Nephron (organoid): ENCODE measurements at regions not wholly inside any gene's neighbourhood (a gene's known extent, or its start where the extent isn't known, plus 50 kb on each side); places are given as distances from the start of the nearest gene placed in this dataset.

Experiments
- H3K27ac Mint-ChIP-seq, 3 experiments: 2 replicates each; pipeline ENCODE4 v1.8.0; 2020; ENCODE audit warnings: mixed read lengths in 3 of 3, mild to moderate bottlenecking in 2 of 3, moderate library complexity in 1 of 3
- H3K27me3 Mint-ChIP-seq: 2 replicates; pipeline ENCODE4 v1.8.0; 2021; ENCODE audit warnings: low read depth, mild to moderate bottlenecking, moderate library complexity, mixed read lengths
- H3K36me3 Mint-ChIP-seq: 2 replicates; pipeline ENCODE4 v1.8.0; 2020; ENCODE audit warnings: low read depth, mixed read lengths
- H3K4me1 Mint-ChIP-seq: 2 replicates; pipeline ENCODE4 v1.8.0; 2020; ENCODE audit warnings: mixed read lengths
- H3K4me3 Mint-ChIP-seq, 3 experiments: 2 replicates each; pipeline ENCODE4 v1.8.0; 2020; ENCODE audit warnings: mild to moderate bottlenecking in 3 of 3, mixed read lengths in 3 of 3, moderate library complexity in 2 of 3
- H3K9me3 Mint-ChIP-seq: 2 replicates; pipeline ENCODE4 v1.8.0; 2020; ENCODE audit warnings: mixed read lengths
- TF ChIP-seq, protein P1 (sequence below), 3 experiments: fragments of 200-600 bp; sonication (generic); IDR thresholded peaks; one replicate each; pipeline ENCODE4 v1.5.0; 2021; ENCODE audit warnings: antibody characterized with exemption in 3 of 3; ENCODE audit not compliant: unreplicated experiment in 3 of 3

DNA sequence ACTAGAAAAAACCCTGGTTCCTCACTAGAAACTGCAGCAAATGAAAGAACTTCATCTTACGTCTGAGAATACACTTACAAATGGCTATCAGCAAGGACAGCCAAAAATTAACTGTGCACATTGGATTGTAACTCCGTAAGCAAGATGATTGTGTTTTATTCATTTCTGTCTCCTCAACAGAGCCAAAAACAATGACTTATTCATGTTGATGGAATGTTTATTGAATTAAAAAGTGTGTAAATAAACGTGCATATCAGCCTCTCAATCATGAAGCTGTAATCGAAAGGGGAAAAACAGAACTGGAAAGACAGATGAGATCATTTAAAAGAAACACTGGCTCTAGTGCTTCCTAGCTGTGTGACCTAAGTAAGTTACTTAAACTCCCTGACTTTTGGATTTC, 307.5 kb upstream of the ZC3H12C start:
- TF ChIP-seq, protein P1, sequence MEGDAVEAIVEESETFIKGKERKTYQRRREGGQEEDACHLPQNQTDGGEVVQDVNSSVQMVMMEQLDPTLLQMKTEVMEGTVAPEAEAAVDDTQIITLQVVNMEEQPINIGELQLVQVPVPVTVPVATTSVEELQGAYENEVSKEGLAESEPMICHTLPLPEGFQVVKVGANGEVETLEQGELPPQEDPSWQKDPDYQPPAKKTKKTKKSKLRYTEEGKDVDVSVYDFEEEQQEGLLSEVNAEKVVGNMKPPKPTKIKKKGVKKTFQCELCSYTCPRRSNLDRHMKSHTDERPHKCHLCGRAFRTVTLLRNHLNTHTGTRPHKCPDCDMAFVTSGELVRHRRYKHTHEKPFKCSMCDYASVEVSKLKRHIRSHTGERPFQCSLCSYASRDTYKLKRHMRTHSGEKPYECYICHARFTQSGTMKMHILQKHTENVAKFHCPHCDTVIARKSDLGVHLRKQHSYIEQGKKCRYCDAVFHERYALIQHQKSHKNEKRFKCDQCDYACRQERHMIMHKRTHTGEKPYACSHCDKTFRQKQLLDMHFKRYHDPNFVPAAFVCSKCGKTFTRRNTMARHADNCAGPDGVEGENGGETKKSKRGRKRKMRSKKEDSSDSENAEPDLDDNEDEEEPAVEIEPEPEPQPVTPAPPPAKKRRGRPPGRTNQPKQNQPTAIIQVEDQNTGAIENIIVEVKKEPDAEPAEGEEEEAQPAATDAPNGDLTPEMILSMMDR (IDR thresholded peaks at IDR 0.05; ENCODE audit: unreplicated experiment in 3 of 3) = no peak
- H3K4me1 Mint-ChIP-seq = no peaks in the 10 kb centered on the region
- no peaks in the 10 kb centered on the region for H3K27me3 Mint-ChIP-seq
- H3K9me3 Mint-ChIP-seq = no peaks in the 10 kb centered on the region
- no peaks in the 10 kb centered on the region for H3K36me3 Mint-ChIP-seq
- no peak overlapping the region for H3K27ac Mint-ChIP-seq
- H3K4me3 Mint-ChIP-seq = no peak overlapping the region

DNA sequence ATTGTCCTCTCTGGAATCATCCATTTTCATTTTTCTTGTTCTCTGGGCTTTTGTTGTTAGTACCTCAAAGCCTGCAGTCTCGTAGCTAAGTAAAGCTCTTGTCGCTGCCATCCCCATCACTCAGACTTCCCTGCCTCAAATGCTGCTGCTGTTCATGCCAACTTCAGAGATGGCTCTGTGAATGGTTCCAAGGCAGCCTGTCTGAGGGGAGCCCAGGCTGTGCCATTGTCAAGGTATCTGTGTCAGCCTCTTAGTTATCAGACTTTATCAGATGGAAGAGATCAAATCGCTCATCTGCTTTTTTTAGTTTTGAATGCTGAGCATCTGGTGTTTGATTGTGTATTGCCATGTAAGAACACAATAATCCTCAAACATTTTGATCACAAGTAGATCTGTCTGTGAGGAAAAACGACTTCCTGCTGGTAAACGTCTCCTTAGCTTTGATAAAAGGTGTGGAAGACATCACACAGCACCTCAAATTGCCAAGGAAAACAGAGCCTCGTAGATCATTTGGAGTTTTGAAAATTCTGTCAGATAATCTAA, 304.2 kb upstream of the ZC3H12C start:
- H3K4me3 Mint-ChIP-seq = no peak overlapping the region

DNA sequence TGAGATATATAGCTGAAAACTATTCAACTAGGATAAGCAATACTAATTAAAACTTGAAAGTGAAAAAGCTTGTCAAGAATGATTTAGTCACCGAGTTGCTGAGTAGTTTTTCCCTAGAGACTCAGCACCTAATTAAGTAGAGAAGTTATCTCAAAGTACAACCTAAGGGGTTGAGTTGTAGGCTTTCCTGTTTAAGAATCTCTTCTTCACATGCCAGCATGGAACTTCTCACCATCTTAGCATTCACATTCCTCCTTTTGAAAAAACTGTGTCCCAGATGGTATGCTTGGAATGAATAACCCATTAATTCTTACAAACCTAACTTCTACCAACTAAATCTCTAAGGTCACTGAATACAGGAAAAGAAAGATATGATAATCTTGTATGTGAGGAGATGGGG, 303.3 kb upstream of the ZC3H12C start:
- no peaks in the 10 kb centered on the region for H3K4me1 Mint-ChIP-seq
- no peaks in the 10 kb centered on the region for H3K36me3 Mint-ChIP-seq
- TF ChIP-seq, protein P1 (IDR thresholded peaks at IDR 0.05; ENCODE audit: unreplicated experiment in 3 of 3) = no peak
- no peak overlapping the region for H3K27ac Mint-ChIP-seq
- H3K27me3 Mint-ChIP-seq = no peaks in the 10 kb centered on the region
- H3K9me3 Mint-ChIP-seq = peaks cover 3% of the 10 kb centered on the region
- no peak overlapping the region for H3K4me3 Mint-ChIP-seq

More for the DNA sequence above, 304.2 kb upstream of the ZC3H12C start:
- Mint-ChIP-seq H3K4me1 (no peaks in the 10 kb centered on the region), H3K27ac (no peak overlapping the region), H3K9me3 (no peaks in the 10 kb centered on the region), H3K36me3 (no peaks in the 10 kb centered on the region), H3K27me3 (no peaks in the 10 kb centered on the region)
- TF ChIP-seq, protein P1 (IDR thresholded peaks at IDR 0.05; ENCODE audit: unreplicated experiment in 3 of 3) = no peak

DNA sequence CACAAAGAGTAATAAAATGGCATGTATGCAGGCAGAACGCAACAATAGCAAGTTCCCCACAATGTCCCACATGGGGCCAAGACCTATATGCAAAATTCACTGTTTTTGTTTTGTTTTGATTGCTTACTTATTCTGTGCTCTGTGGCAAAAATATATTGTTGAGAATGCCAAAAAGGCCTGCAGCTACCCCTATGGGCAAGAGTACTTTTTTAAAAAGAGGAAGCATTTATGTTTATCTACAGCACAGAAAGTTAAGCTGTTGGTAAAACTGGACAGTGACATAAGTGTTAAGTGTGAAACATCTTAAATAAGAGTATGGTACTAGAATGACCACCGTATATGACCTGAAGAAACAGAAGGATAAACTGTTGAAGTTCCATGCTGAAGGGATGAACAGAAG, 301.9 kb upstream of the ZC3H12C start:
- no peaks in the 10 kb centered on the region for H3K36me3 Mint-ChIP-seq
- H3K27ac Mint-ChIP-seq = no peak overlapping the region

DNA sequence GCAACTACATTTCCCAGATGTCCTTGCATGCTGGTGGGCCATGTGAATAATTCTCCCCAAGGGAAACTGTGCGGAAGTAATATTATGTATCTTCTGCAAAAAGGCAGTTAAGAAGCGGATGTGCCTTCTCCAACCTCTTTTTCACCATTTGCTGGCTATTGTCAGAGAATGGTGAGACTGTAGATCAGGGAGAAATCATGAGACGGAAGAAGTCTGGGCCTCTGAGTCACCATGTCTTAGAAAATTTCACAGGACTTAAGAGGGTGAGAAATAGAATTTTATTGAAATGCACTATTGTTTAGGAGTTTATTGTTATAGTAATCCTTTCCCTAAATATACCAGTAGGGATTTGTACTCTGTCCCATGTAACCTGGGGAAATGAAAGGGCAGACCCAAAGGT, 298.7 kb upstream of the ZC3H12C start:
- no peaks in the 10 kb centered on the region for H3K27me3 Mint-ChIP-seq
- no peaks in the 10 kb centered on the region for H3K4me1 Mint-ChIP-seq
- H3K27ac Mint-ChIP-seq = peak overlapping the region in 1 of 3 experiments; percentile 18
- TF ChIP-seq, protein P1 (IDR thresholded peaks at IDR 0.05; ENCODE audit: unreplicated experiment in 3 of 3) = no peak
- peaks cover 9% of the 10 kb centered on the region for H3K9me3 Mint-ChIP-seq
- H3K36me3 Mint-ChIP-seq = no peaks in the 10 kb centered on the region
- no peak overlapping the region for H3K4me3 Mint-ChIP-seq

More for the DNA sequence above, 301.9 kb upstream of the ZC3H12C start:
- TF ChIP-seq, protein P1 (IDR thresholded peaks at IDR 0.05; ENCODE audit: unreplicated experiment in 3 of 3) = no peak
- Mint-ChIP-seq H3K27me3 (no peaks in the 10 kb centered on the region), H3K4me3 (no peak overlapping the region), H3K9me3 (peaks cover 7% of the 10 kb centered on the region), H3K4me1 (no peaks in the 10 kb centered on the region)

DNA sequence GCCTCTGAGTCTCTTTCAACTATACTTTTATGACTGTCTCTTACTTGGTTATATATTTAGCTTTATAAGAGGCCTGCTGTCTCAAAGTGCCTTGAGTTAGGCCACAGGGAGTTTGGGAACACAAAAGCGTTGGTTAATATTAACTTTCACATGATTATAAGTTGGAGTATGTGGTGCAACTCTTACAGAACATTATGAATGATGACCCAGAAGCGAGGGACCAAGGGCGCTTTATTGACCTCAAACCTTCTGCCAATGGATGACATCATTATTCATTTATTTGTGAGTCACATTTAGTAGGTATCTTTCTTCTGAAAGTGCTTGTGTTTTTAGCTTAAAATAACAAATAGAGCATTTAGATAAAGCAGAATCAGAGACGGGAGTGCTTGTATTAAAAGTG, 298.0 kb upstream of the ZC3H12C start:
- Mint-ChIP-seq H3K27me3 (no peaks in the 10 kb centered on the region), H3K4me3 (no peak overlapping the region), H3K27ac (peak overlapping the region in 2 of 3 experiments; percentile 13 to 18), H3K9me3 (peaks cover 9% of the 10 kb centered on the region), H3K4me1 (no peaks in the 10 kb centered on the region), H3K36me3 (no peaks in the 10 kb centered on the region)
- TF ChIP-seq, protein P1 (IDR thresholded peaks at IDR 0.05; ENCODE audit: unreplicated experiment in 3 of 3) = no peak
